ENCODE measurements at regions not wholly inside any gene's neighbourhood (a gene's known extent, or its start where the extent isn't known, plus 50 kb on each side); places are given as distances from the start of the nearest gene placed in this dataset.
"Not testable (repeated sequence)": the region's sequence is repeated elsewhere in the genome, so short reads cannot be mapped to it uniquely, and the experiment has no call there.

- no peak for DNase-seq (ENCODE audit: low spot score)
Measured at GRCh38 chr17:74114881-74115470, 88.5 kb upstream of the RPL38 start.

GRCh38 chr17:74115586-74115985 lies 87.9 kb upstream of the RPL38 start:
- DNase-seq (ENCODE audit: low spot score): no peak

- no peak for DNase-seq (ENCODE audit: low spot score)
Measured at GRCh38 chr17:74116087-74116717, 87.3 kb upstream of the RPL38 start.

GRCh38 chr17:74117087-74117698 lies 86.3 kb upstream of the RPL38 start:
- DNase-seq (ENCODE audit: low spot score): no peak

- no peak for DNase-seq (ENCODE audit: low spot score)
Measured at GRCh38 chr17:74117999-74118421, 85.5 kb upstream of the RPL38 start.

- DNase-seq (ENCODE audit: low spot score): no peak
Measured at GRCh38 chr17:74118504-74118903, 85.0 kb upstream of the RPL38 start.

- DNase-seq (ENCODE audit: low spot score): no peak
Measured at GRCh38 chr17:74119049-74119580, 84.4 kb upstream of the RPL38 start.

GRCh38 chr17:74119965-74120364 lies 83.5 kb upstream of the RPL38 start:
- DNase-seq (ENCODE audit: low spot score): no peak

- no peak for DNase-seq (ENCODE audit: low spot score)
Measured at GRCh38 chr17:74123350-74123749, 80.1 kb upstream of the RPL38 start.

GRCh38 chr17:74123866-74124444 lies 79.5 kb upstream of the RPL38 start:
- DNase-seq (ENCODE audit: low spot score): no peak

GRCh38 chr17:74125156-74125555 lies 78.3 kb upstream of the RPL38 start:
- DNase-seq (ENCODE audit: low spot score): no peak

GRCh38 chr17:74126179-74126900 lies 77.1 kb upstream of the RPL38 start:
- DNase-seq (ENCODE audit: low spot score): no peak

- no peak for DNase-seq (ENCODE audit: low spot score)
Measured at GRCh38 chr17:74126959-74127358, 76.5 kb upstream of the RPL38 start.

GRCh38 chr17:74128456-74129211 lies 74.8 kb upstream of the RPL38 start:
- DNase-seq (ENCODE audit: low spot score): no peak

- DNase-seq (ENCODE audit: low spot score): not testable (repeated sequence)
Measured at GRCh38 chr17:74129800-74130199, 73.7 kb upstream of the RPL38 start.

- DNase-seq (ENCODE audit: low spot score): no peak
Measured at GRCh38 chr17:74130276-74130675, 73.2 kb upstream of the RPL38 start.

GRCh38 chr17:74130841-74131240 lies 72.6 kb upstream of the RPL38 start:
- DNase-seq (ENCODE audit: low spot score): no peak

- no peak for DNase-seq (ENCODE audit: low spot score)
Measured at GRCh38 chr17:74132354-74132753, 71.1 kb upstream of the RPL38 start.

- DNase-seq (ENCODE audit: low spot score): no peak
Measured at GRCh38 chr17:74133740-74134139, 69.7 kb upstream of the RPL38 start.

GRCh38 chr17:74134234-74134633 lies 69.2 kb upstream of the RPL38 start:
- not testable (repeated sequence) for DNase-seq (ENCODE audit: low spot score)

GRCh38 chr17:74134991-74135390 lies 68.5 kb upstream of the RPL38 start:
- DNase-seq (ENCODE audit: low spot score): no peak
